Parathyroid adenoma (tissue), 2 donors: ENCODE measurements at regions not wholly inside any gene's neighbourhood (a gene's known extent, or its start where the extent isn't known, plus 50 kb on each side); places are given as distances from the start of the nearest gene placed in this dataset.

Experiments used
- H2AFZ ChIP-seq: fragments of 300-600 bp; sonication (generic); one replicate; pipeline ENCODE4 v1.7.0; 2017; ENCODE audit warnings: antibody characterized with exemption, mild to moderate bottlenecking
- H3K27ac ChIP-seq: fragments of 300-600 bp; sonication (generic); one replicate; pipeline ENCODE4 v1.7.0; 2017
- H3K27me3 ChIP-seq: fragments of 300-600 bp; sonication (generic); one replicate; pipeline ENCODE4 v1.7.0; 2017; ENCODE audit warnings: low read length; ENCODE audit not compliant: control insufficient read depth, insufficient read depth
- H3K36me3 ChIP-seq: fragments of 300-600 bp; sonication (generic); one replicate; pipeline ENCODE4 v1.7.0; 2017; ENCODE audit warnings: low read length; ENCODE audit not compliant: control insufficient read depth, insufficient read depth
- H3K4me1 ChIP-seq: fragments of 300-600 bp; sonication (generic); one replicate; pipeline ENCODE4 v1.7.0; 2017; ENCODE audit warnings: control low read depth
- H3K4me2 ChIP-seq: fragments of 300-600 bp; sonication (generic); one replicate; pipeline ENCODE4 v1.7.0; 2017; ENCODE audit warnings: low read length
- H3K4me3 ChIP-seq: fragments of 300-600 bp; sonication (generic); one replicate; pipeline ENCODE4 v1.7.0; 2017; ENCODE audit warnings: low read depth, low read length
- H3K79me2 ChIP-seq: fragments of 300-600 bp; sonication (generic); one replicate; pipeline ENCODE4 v1.7.0; 2017; ENCODE audit warnings: control low read depth
- H3K9ac ChIP-seq: fragments of 300-600 bp; sonication (generic); one replicate; pipeline ENCODE4 v1.7.0; 2017; ENCODE audit warnings: mild to moderate bottlenecking
- H3K9me3 ChIP-seq: fragments of 300-600 bp; sonication (generic); one replicate; pipeline ENCODE4 v1.7.0; 2017; ENCODE audit warnings: low read length; ENCODE audit not compliant: control insufficient read depth
- CTCF ChIP-seq: fragments of 300-600 bp; sonication (generic); IDR thresholded peaks from one replicate; pipeline ENCODE4 v1.7.0; 2017; ENCODE audit warnings: antibody characterized with exemption, mild to moderate bottlenecking
- donor health status: primary hyperparathyroidism.

GRCh38 chr16:26441178-26441577 is 625.5 kb upstream of the C16orf82 start:
- Histone ChIP-seq H3K4me1 (peaks cover 10% of the 10 kb centered on the region), H3K27ac (no peak overlapping the region), H3K4me2 (no peak overlapping the region), H3K4me3 (no peak overlapping the region), H2AFZ (peak overlapping the region; percentile 43), H3K9me3 (no peaks in the 10 kb centered on the region), H3K9ac (no peak overlapping the region), H3K27me3 (no peaks in the 10 kb centered on the region), H3K79me2 (no peaks in the 10 kb centered on the region), H3K36me3 (no peaks in the 10 kb centered on the region)
- no peak for TF ChIP-seq CTCF

GRCh38 chr16:26442321-26442720 is 624.4 kb upstream of the C16orf82 start:
- Histone ChIP-seq H3K27ac (no peak overlapping the region), H3K9me3 (no peaks in the 10 kb centered on the region)
- TF ChIP-seq CTCF = no peak

GRCh38 chr16:26447570-26447969 is 619.2 kb upstream of the C16orf82 start:
- no peaks in the 10 kb centered on the region for H3K27me3 ChIP-seq
- H3K9ac ChIP-seq = no peak overlapping the region
- H3K9me3 ChIP-seq = no peaks in the 10 kb centered on the region
- no peaks in the 10 kb centered on the region for H3K4me1 ChIP-seq
- H3K27ac ChIP-seq = no peak overlapping the region
- no peaks in the 10 kb centered on the region for H3K36me3 ChIP-seq
- H2AFZ ChIP-seq = no peak overlapping the region
- TF ChIP-seq CTCF = no peak
- no peak overlapping the region for H3K4me3 ChIP-seq
- H3K79me2 ChIP-seq = no peaks in the 10 kb centered on the region
- H3K4me2 ChIP-seq = no peak overlapping the region

More at GRCh38 chr16:26442321-26442720, 624.4 kb upstream of the C16orf82 start:
- no peaks in the 10 kb centered on the region for H3K36me3 ChIP-seq
- peaks cover 10% of the 10 kb centered on the region for H3K4me1 ChIP-seq
- peak overlapping the region; percentile 26 for H2AFZ ChIP-seq
- H3K27me3 ChIP-seq = no peaks in the 10 kb centered on the region
- H3K4me2 ChIP-seq = no peak overlapping the region
- H3K9ac ChIP-seq = no peak overlapping the region
- no peak overlapping the region for H3K4me3 ChIP-seq
- no peaks in the 10 kb centered on the region for H3K79me2 ChIP-seq

- Histone ChIP-seq H3K4me2 (no peak overlapping the region), H3K9me3 (no peaks in the 10 kb centered on the region), H3K4me3 (no peak overlapping the region), H3K4me1 (no peaks in the 10 kb centered on the region), H3K79me2 (no peaks in the 10 kb centered on the region), H3K27me3 (peaks cover 3% of the 10 kb centered on the region), H3K36me3 (no peaks in the 10 kb centered on the region), H3K27ac (no peak overlapping the region), H2AFZ (no peak overlapping the region), H3K9ac (no peak overlapping the region)
- no peak for TF ChIP-seq CTCF
Measured at GRCh38 chr16:26453215-26453614, 613.5 kb upstream of the C16orf82 start.

GRCh38 chr16:26454102-26454501 is 612.6 kb upstream of the C16orf82 start:
- no peak for TF ChIP-seq CTCF
- Histone ChIP-seq H3K4me2 (no peak overlapping the region), H3K9me3 (no peaks in the 10 kb centered on the region), H3K9ac (no peak overlapping the region), H2AFZ (no peak overlapping the region), H3K4me3 (no peak overlapping the region), H3K27ac (no peak overlapping the region), H3K79me2 (no peaks in the 10 kb centered on the region), H3K36me3 (no peaks in the 10 kb centered on the region), H3K27me3 (peaks cover 3% of the 10 kb centered on the region), H3K4me1 (no peaks in the 10 kb centered on the region)
